A549 (cell line): ENCODE measurements at regions not wholly inside any gene's neighbourhood (a gene's known extent, or its start where the extent isn't known, plus 50 kb on each side); places are given as distances from the start of the nearest gene placed in this dataset.

ENCODE experiments used
- ATAC-seq, 2 experiments: fragments of 200-7000 bp in 1 of 2; fragments of >200 bp in 1 of 2; cut with Nextera tagmentation in 1 of 2; cut with Tn5 transposase in 1 of 2; 3 replicates each; pipeline versions ENCODE4 v1.8.0 to v1.9.1; 2018 to 2020; ENCODE audit warnings: mild to moderate bottlenecking in 1 of 2, moderate library complexity in 1 of 2
- CTCF ChIA-PET: fragments of 300-600 bp; sonication (Branson Sonifier 250); formaldehyde crosslinking; extraction: SDS; loops from one replicate; lab custom pipeline; 2021; ENCODE audit warnings: antibody characterized with exemption, inconsistent platforms; lab: Yijun Ruan, JAX
- POLR2A ChIA-PET: fragments of 350-600 bp; formaldehyde crosslinking; extraction: SDS; loops from one replicate; lab custom pipeline; 2021; ENCODE audit warnings: antibody characterized with exemption, inconsistent platforms; lab: Yijun Ruan, JAX
- DNase-seq, 2 experiments: peaks; one replicate each; pipeline versions ENCODE4 v3.0.0 to v3.0.0-alpha.2; 2011 to 2016; ENCODE audit warnings: low read depth in 1 of 2, low spot score in 1 of 2
- FAIRE-seq: peaks from 2 replicates; lab custom pipeline; 2011; peaks lifted over from hg19 to GRCh38; lab: Jason Lieb, UNC
- H3K27ac ChIP-seq, 2 experiments: fragments of >200 bp; sonication (Bioruptor Twin); formaldehyde crosslinking; 3 replicates each; pipeline ENCODE4 v1.5.1; 2016 to 2017
- H3K4me1 ChIP-seq: fragments of >200 bp; sonication (Bioruptor Twin); formaldehyde crosslinking; 3 replicates; pipeline ENCODE4 v1.6.1; 2016
- H3K4me2 ChIP-seq: fragments of >200 bp; sonication (Bioruptor Twin); formaldehyde crosslinking; 3 replicates; pipeline ENCODE4 v1.6.1; 2016
- H3K4me3 ChIP-seq: fragments of >200 bp; sonication (Bioruptor Twin); formaldehyde crosslinking; 3 replicates; pipeline ENCODE4 v1.5.1; 2016
- H3K9me3 ChIP-seq: fragments of >200 bp; sonication (Bioruptor Twin); formaldehyde crosslinking; 3 replicates; pipeline ENCODE4 v1.6.1; 2016
- ATOH8 ChIP-seq: fragments of 250-450 bp; sonication (Bioruptor Pico); IDR thresholded peaks from 2 replicates; pipeline ENCODE4 v1.5.0; 2020; ENCODE audit warnings: low read depth, mild to moderate bottlenecking, moderate library complexity
- CBX8 ChIP-seq: fragments of 200-600 bp; sonication (generic); IDR thresholded peaks from 2 replicates; pipeline ENCODE4 v1.6.1; 2016
- CEBPB ChIP-seq, 2 experiments: fragments of >200 bp in 1 of 2; sonication (Bioruptor Twin) in 1 of 2; formaldehyde crosslinking in 1 of 2; IDR thresholded peaks; 2 replicates each; pipeline ENCODE4 v1.6.1; 2012 to 2016
- E2F6 ChIP-seq: IDR thresholded peaks from 2 replicates; pipeline ENCODE4 v1.6.1; 2012; ENCODE audit warnings: low read depth, borderline replicate concordance
- FOSB ChIP-seq: fragments of 250-450 bp; sonication (Bioruptor Pico); IDR thresholded peaks from 2 replicates; pipeline ENCODE4 v1.5.0; 2020; ENCODE audit warnings: mild to moderate bottlenecking, moderate library complexity
- FOXS1 ChIP-seq: fragments of 250-450 bp; sonication (Bioruptor Pico); IDR thresholded peaks from 2 replicates; pipeline ENCODE4 v1.5.0; 2020; ENCODE audit warnings: mild to moderate bottlenecking, moderate library complexity
- HEYL ChIP-seq: fragments of 250-450 bp; sonication (Bioruptor Pico); IDR thresholded peaks from 2 replicates; pipeline ENCODE4 v1.8.0; 2021; ENCODE audit warnings: mild to moderate bottlenecking, moderate library complexity
- JUN ChIP-seq, 2 experiments: fragments of >200 bp; sonication (Bioruptor Twin); formaldehyde crosslinking; IDR thresholded peaks; 2 replicates in 1 of 2; 3 replicates in 1 of 2; pipeline ENCODE4 v1.6.1; 2016 to 2017
- JUNB ChIP-seq: fragments of >200 bp; sonication (Bioruptor Twin); formaldehyde crosslinking; IDR thresholded peaks from 2 replicates; pipeline ENCODE4 v1.6.1; 2016
- KDM1A ChIP-seq: fragments of 200-600 bp; sonication (generic); IDR thresholded peaks from 2 replicates; pipeline ENCODE4 v1.6.1; 2016; ENCODE audit warnings: low read depth, mild to moderate bottlenecking
- KDM5A ChIP-seq: fragments of 200-600 bp; sonication (generic); IDR thresholded peaks from 2 replicates; pipeline ENCODE4 v1.6.1; 2016; ENCODE audit warnings: antibody characterized with exemption, mild to moderate bottlenecking
- MAZ ChIP-seq: fragments of 150-350 bp; IDR thresholded peaks from 2 replicates; pipeline ENCODE4 v1.6.1; 2014; ENCODE audit warnings: antibody characterized with exemption, low read depth, low read length, borderline replicate concordance
- MYC ChIP-seq: IDR thresholded peaks from 2 replicates; pipeline ENCODE4 v1.6.1; 2012; ENCODE audit warnings: mild to moderate bottlenecking, inconsistent platforms, low read length, improper control_type of control experiment, borderline replicate concordance
- PHF8 ChIP-seq: fragments of 200-600 bp; sonication (generic); IDR thresholded peaks from 2 replicates; pipeline ENCODE4 v1.6.1; 2016; ENCODE audit warnings: low read depth, mild to moderate bottlenecking, antibody characterized with exemption, moderate library complexity, borderline replicate concordance
- RNF2 ChIP-seq: fragments of 200-600 bp; sonication (generic); IDR thresholded peaks from 2 replicates; pipeline ENCODE4 v1.6.1; 2016; ENCODE audit warnings: low read depth, mild to moderate bottlenecking, antibody characterized with exemption, moderate library complexity, borderline replicate concordance
- SREBF2 ChIP-seq: fragments of 450-650 bp; IDR thresholded peaks from 2 replicates; pipeline ENCODE4 v1.6.1; 2014; ENCODE audit warnings: mild to moderate bottlenecking, moderate library complexity
- TFCP2L1 ChIP-seq: fragments of 250-450 bp; sonication (Bioruptor Pico); IDR thresholded peaks from 2 replicates; pipeline ENCODE4 v1.5.0; 2021; ENCODE audit warnings: mild to moderate bottlenecking
- ZSCAN20 ChIP-seq: fragments of 250-450 bp; sonication (Bioruptor Pico); IDR thresholded peaks from 2 replicates; pipeline ENCODE4 v1.8.0; 2022; ENCODE audit warnings: mild to moderate bottlenecking, moderate library complexity
- WGBS: methylation state at CpG from one replicate; pipeline ENCODE4 v1.1.6; 2017; ENCODE audit errors: missing lambda C conversion rate; 5-methylcytosine and 5-hydroxymethylcytosine counted together
- TF ChIP-seq, protein P1 (sequence below): IDR thresholded peaks from 2 replicates; pipeline ENCODE4 v1.6.1; 2012
- TF ChIP-seq, protein P2 (sequence below): fragments of 250-450 bp; sonication (Bioruptor Pico); IDR thresholded peaks from 2 replicates; pipeline ENCODE4 v1.5.0; 2021; ENCODE audit warnings: mild to moderate bottlenecking, moderate library complexity, borderline replicate concordance

- FAIRE-seq = no peak
- H3K4me2 ChIP-seq = no peak overlapping the region
- H3K27ac ChIP-seq = no peak overlapping the region
- TF ChIP-seq HEYL = no peak
- TF ChIP-seq, protein P1, sequence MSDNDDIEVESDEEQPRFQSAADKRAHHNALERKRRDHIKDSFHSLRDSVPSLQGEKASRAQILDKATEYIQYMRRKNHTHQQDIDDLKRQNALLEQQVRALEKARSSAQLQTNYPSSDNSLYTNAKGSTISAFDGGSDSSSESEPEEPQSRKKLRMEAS = no peak
- no peak for TF ChIP-seq KDM1A
- TF ChIP-seq FOSB (CRISPR knock-in tag) = no peak
- no peak for TF ChIP-seq JUNB
- TF ChIP-seq FOXS1 (CRISPR knock-in tag) = no peak
- TF ChIP-seq MAZ = no peak
- TF ChIP-seq, all 56 proteins: peak for 0
- ChIA-PET POLR2A (no interaction called here), CTCF (interaction anchor here (1.5 kb wide), 1 partner anchor 10 kb away, joined by 3 read pairs; no protein-coding TSS in a partner anchor)
- DNase-seq (no peak), ATAC-seq (no peak)
- Histone ChIP-seq H3K4me1 (no peaks in the 10 kb centered on the region), H3K9me3 (no peaks in the 10 kb centered on the region), H3K4me3 (no peak overlapping the region)
- WGBS = 67% methylated on average over 5 of the region's 5 CpGs
Observed at GRCh38 chr5:68441309-68442073, 225.9 kb downstream of the PIK3R1 start.

- H3K27ac ChIP-seq = no peak overlapping the region
- no peaks in the 10 kb centered on the region for H3K9me3 ChIP-seq
- ATAC-seq = no peak
- H3K4me2 ChIP-seq = no peak overlapping the region
- H3K4me3 ChIP-seq = no peak overlapping the region
- no peak for DNase-seq
- H3K4me1 ChIP-seq = no peaks in the 10 kb centered on the region
- 58% methylated on average over 4 of the region's 4 CpGs for WGBS
- ChIA-PET POLR2A (no interaction called here), CTCF (no interaction called here)
- TF ChIP-seq ZSCAN20 (CRISPR knock-in tag) (no peak), JUN (IDR thresholded peaks at IDR 0.05) (no peak), CBX8 (no peak), SREBF2 (no peak), CEBPB (IDR thresholded peaks at IDR 0.05) (no peak), E2F6 (no peak), KDM5A (no peak), PHF8 (no peak)
- TF ChIP-seq, protein P2, sequence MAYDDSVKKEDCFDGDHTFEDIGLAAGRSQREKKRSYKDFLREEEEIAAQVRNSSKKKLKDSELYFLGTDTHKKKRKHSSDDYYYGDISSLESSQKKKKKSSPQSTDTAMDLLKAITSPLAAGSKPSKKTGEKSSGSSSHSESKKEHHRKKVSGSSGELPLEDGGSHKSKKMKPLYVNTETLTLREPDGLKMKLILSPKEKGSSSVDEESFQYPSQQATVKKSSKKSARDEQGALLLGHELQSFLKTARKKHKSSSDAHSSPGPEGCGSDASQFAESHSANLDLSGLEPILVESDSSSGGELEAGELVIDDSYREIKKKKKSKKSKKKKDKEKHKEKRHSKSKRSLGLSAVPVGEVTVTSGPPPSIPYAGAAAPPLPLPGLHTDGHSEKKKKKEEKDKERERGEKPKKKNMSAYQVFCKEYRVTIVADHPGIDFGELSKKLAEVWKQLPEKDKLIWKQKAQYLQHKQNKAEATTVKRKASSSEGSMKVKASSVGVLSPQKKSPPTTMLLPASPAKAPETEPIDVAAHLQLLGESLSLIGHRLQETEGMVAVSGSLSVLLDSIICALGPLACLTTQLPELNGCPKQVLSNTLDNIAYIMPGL (CRISPR knock-in tag) = no peak
- no peak for FAIRE-seq
Observed at GRCh38 chr5:68443091-68443490, 227.5 kb downstream of the PIK3R1 start.

DNA sequence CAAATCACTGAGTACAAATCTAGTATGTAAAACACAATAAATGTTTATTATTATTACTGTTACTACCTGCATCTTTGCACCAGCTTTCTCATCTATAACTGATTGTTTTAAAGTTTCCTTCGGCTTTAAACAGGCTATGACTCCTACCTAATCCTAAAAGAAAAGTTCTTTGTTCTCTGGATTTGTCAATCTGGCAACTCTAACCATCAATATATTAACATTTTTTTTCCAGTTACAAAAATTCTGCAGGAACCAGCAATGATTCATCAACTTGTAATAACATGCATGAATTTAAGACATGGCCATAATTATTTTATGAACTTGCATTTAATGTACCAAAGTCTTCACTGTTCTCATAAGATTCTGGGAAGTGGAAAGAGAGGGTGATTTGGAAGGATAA lies 228.5 kb downstream of the PIK3R1 start:
- Histone ChIP-seq H3K27ac (no peak overlapping the region), H3K4me3 (no peak overlapping the region), H3K9me3 (no peaks in the 10 kb centered on the region), H3K4me1 (no peaks in the 10 kb centered on the region), H3K4me2 (no peak overlapping the region)
- CTCF ChIA-PET = interaction anchor here (1.1 kb wide), 1 partner anchor 16 kb away, joined by 3 read pairs; no protein-coding TSS in a partner anchor
- DNase-seq (no peak), ATAC-seq (no peak), FAIRE-seq (no peak)
- TF ChIP-seq MYC = no peak
- TF ChIP-seq FOSB (CRISPR knock-in tag) = no peak
- TF ChIP-seq TFCP2L1 (CRISPR knock-in tag) = no peak
- no peak for TF ChIP-seq JUNB
- TF ChIP-seq ATOH8 = no peak
- no peak for TF ChIP-seq CBX8
- no peak for TF ChIP-seq RNF2
- POLR2A ChIA-PET = no interaction called here
- WGBS = 75% methylated on average over 1 of the region's 1 CpG
